ENCODE measurements at regions not wholly inside any gene's neighbourhood (a gene's known extent, or its start where the extent isn't known, plus 50 kb on each side); places are given as distances from the start of the nearest gene placed in this dataset.
A peak's percentile ranks its signal among the peaks of the same experiment; 100 is the strongest.

- TF ChIP-seq POLR2A (IDR thresholded peaks at IDR 0.05) (no peak), CTCF (IDR thresholded peaks at IDR 0.05) (peak in 2 of 12 donors; percentile 5 to 6)
- H3K27me3 ChIP-seq = no peaks in the 10 kb centered on the region
- WGBS, 4 donors = 37 to 71% (median 56%) methylated on average over 1 of the region's 1 CpG
- ATAC-seq (no peak), DNase-seq (no peak)
- H3K27ac ChIP-seq = no peak overlapping the region
- intact Hi-C loops (cut with DNase I) = no loop called here
- no peak overlapping the region for H3K4me3 ChIP-seq
- no peaks in the 10 kb centered on the region for H3K36me3 ChIP-seq
- H3K4me1 ChIP-seq = no peaks in the 10 kb centered on the region
- peaks cover 0 to 32% (median 13%) of the 10 kb centered on the region in 12 donors for H3K9me3 ChIP-seq
These were observed 503.5 kb downstream of the LRFN5 start for GRCh38 chr14:42110167-42110566.

- Histone ChIP-seq H3K9me3 (peaks cover 0 to 9% (median 0%) of the 10 kb centered on the region in 12 donors), H3K27me3 (no peaks in the 10 kb centered on the region), H3K36me3 (no peaks in the 10 kb centered on the region), H3K4me3 (no peak overlapping the region), H3K27ac (no peak overlapping the region), H3K4me1 (no peaks in the 10 kb centered on the region)
- peak in 1 of 4 donors; percentile 13 for ATAC-seq
- no peak for DNase-seq
- 90 to 94% (median 91%) methylated on average over 1 to 2 of the region's 2 CpGs for WGBS, 4 donors
- intact Hi-C loops (cut with DNase I) = no loop called here
- TF ChIP-seq CTCF (IDR thresholded peaks at IDR 0.05) = no peak
- no peak for TF ChIP-seq POLR2A (IDR thresholded peaks at IDR 0.05)
These were observed 488.5 kb downstream of the LRFN5 start for GRCh38 chr14:42095155-42095554.

- TF ChIP-seq CTCF (IDR thresholded peaks at IDR 0.05) (no peak), POLR2A (IDR thresholded peaks at IDR 0.05) (no peak)
- no peak for ATAC-seq
- no peaks in the 10 kb centered on the region for H3K36me3 ChIP-seq
- H3K9me3 ChIP-seq = no peaks in the 10 kb centered on the region
- no peak for DNase-seq
- no peak overlapping the region for H3K27ac ChIP-seq
- 84 to 89% (median 87%) methylated on average over 3 of the region's 3 CpGs for WGBS, 4 donors
- intact Hi-C loops (cut with DNase I) = no loop called here
- no peaks in the 10 kb centered on the region for H3K4me1 ChIP-seq
- no peak overlapping the region for H3K4me3 ChIP-seq
- no peaks in the 10 kb centered on the region for H3K27me3 ChIP-seq
These were observed 483.4 kb downstream of the LRFN5 start for GRCh38 chr14:42090122-42090521.

- H3K36me3 ChIP-seq = no peaks in the 10 kb centered on the region
- intact Hi-C loops (cut with DNase I) = no loop called here
- H3K27ac ChIP-seq = no peak overlapping the region
- H3K9me3 ChIP-seq = no peaks in the 10 kb centered on the region
- no peak for ATAC-seq
- H3K4me3 ChIP-seq = no peak overlapping the region
- no peak for DNase-seq
- no peaks in the 10 kb centered on the region for H3K4me1 ChIP-seq
- TF ChIP-seq CTCF (IDR thresholded peaks at IDR 0.05) = no peak
- H3K27me3 ChIP-seq = no peaks in the 10 kb centered on the region
These were observed 473.2 kb downstream of the LRFN5 start for GRCh38 chr14:42079911-42080310.
